Endothelial cell of umbilical vein (primary cell): ENCODE measurements at regions not wholly inside any gene's neighbourhood (a gene's known extent, or its start where the extent isn't known, plus 50 kb on each side); places are given as distances from the start of the nearest gene placed in this dataset.

Experiments
- CTCF ChIP-seq, 2 donors: IDR thresholded peaks; 1 replicate in 1 of 2; 2 replicates in 1 of 2; pipeline ENCODE4 v1.5.1; 2011; ENCODE audit warnings: low read length in 2 of 2, mild to moderate bottlenecking in 2 of 2, moderate library complexity in 2 of 2, control low read depth in 1 of 2, inconsistent platforms in 1 of 2, low read depth in 1 of 2; ENCODE audit not compliant: insufficient read depth in 1 of 2; ENCODE audit errors: extremely low read depth in 1 of 2
- EZH2 ChIP-seq: IDR thresholded peaks from 2 replicates; pipeline ENCODE4 v1.6.1; 2012; ENCODE audit warnings: borderline replicate concordance, low read depth, mild to moderate bottlenecking, moderate library complexity, low read length, inconsistent platforms; ENCODE audit not compliant: severe bottlenecking
- FOS ChIP-seq: IDR thresholded peaks from 2 replicates; pipeline ENCODE4 v1.6.1; 2011; ENCODE audit warnings: mild to moderate bottlenecking, low read length, moderate library complexity, borderline replicate concordance; ENCODE audit not compliant: insufficient read depth
- GATA2 ChIP-seq: IDR thresholded peaks from 2 replicates; pipeline ENCODE4 v1.7.0; 2011; ENCODE audit warnings: low read depth, mild to moderate bottlenecking, moderate library complexity, mixed read lengths, low read length; ENCODE audit not compliant: insufficient read length, insufficient read depth
- JUN ChIP-seq: IDR thresholded peaks from 2 replicates; pipeline ENCODE4 v1.6.1; 2011; ENCODE audit warnings: borderline replicate concordance, low read depth; ENCODE audit not compliant: insufficient read length, insufficient read depth
- MAX ChIP-seq: IDR thresholded peaks from 2 replicates; pipeline ENCODE4 v1.6.1; 2011; ENCODE audit not compliant: insufficient read depth, insufficient read length
- MYC ChIP-seq: IDR thresholded peaks from one replicate; pipeline ENCODE4 v1.6.1; 2011; ENCODE audit warnings: mild to moderate bottlenecking, low read depth, low read length
- POLR2A ChIP-seq: IDR thresholded peaks from 2 replicates; pipeline ENCODE4 v1.6.1; 2012; ENCODE audit warnings: low read depth, mild to moderate bottlenecking, control low read depth, low read length
- POLR2AphosphoS5 ChIP-seq: IDR thresholded peaks from 2 replicates; pipeline ENCODE4 v1.6.1; 2012; ENCODE audit warnings: low read depth, mild to moderate bottlenecking, control low read depth, low read length, moderate library complexity; ENCODE audit not compliant: insufficient read depth

GRCh38 chrX:138287205-138287877 lies 424.2 kb downstream of the FGF13 start:
- TF ChIP-seq CTCF (IDR thresholded peaks at IDR 0.05; ENCODE audit: extremely low read depth in 1 of 2, insufficient read depth in 1 of 2, low read depth in 1 of 2, low read length in 2 of 2) (no peak), EZH2 (no peak), POLR2A (no peak), MAX (no peak), FOS (no peak), JUN (no peak), POLR2AphosphoS5 (no peak), MYC (no peak), GATA2 (no peak)
